ENCODE measurements at regions not wholly inside any gene's neighbourhood (a gene's known extent, or its start where the extent isn't known, plus 50 kb on each side); places are given as distances from the start of the nearest gene placed in this dataset.
A peak's percentile ranks its signal among the peaks of the same experiment; 100 is the strongest.

GRCh38 chr6:22027040-22027725 lies 269.7 kb downstream of the PRL start:
- no peak for DNase-seq (ENCODE audit: low read depth)

- no peak for DNase-seq (ENCODE audit: low read depth)
Observed at GRCh38 chr6:22028403-22029090, 268.3 kb downstream of the PRL start.

- peak; percentile 24 for DNase-seq (ENCODE audit: low read depth)
Observed at GRCh38 chr6:22029171-22029570, 267.7 kb downstream of the PRL start.

- no peak for DNase-seq (ENCODE audit: low read depth)
Observed at GRCh38 chr6:22030730-22031619, 265.9 kb downstream of the PRL start.

GRCh38 chr6:22035690-22036089 lies 261.1 kb downstream of the PRL start:
- DNase-seq (ENCODE audit: low read depth): no peak

GRCh38 chr6:22036275-22036674 lies 260.6 kb downstream of the PRL start:
- DNase-seq (ENCODE audit: low read depth): peak; percentile 58

- no peak for DNase-seq (ENCODE audit: low read depth)
Observed at GRCh38 chr6:22036699-22037098, 260.1 kb downstream of the PRL start.

- peak; percentile 71 for DNase-seq (ENCODE audit: low read depth)
Observed at GRCh38 chr6:22041797-22042480, 254.9 kb downstream of the PRL start.

- DNase-seq (ENCODE audit: low read depth): no peak
Observed at GRCh38 chr6:22042706-22043105, 254.1 kb downstream of the PRL start.

GRCh38 chr6:22043284-22043962 lies 253.4 kb downstream of the PRL start:
- no peak for DNase-seq (ENCODE audit: low read depth)

GRCh38 chr6:22045261-22045912 lies 251.4 kb downstream of the PRL start:
- no peak for DNase-seq (ENCODE audit: low read depth)

- peak; percentile 65 for DNase-seq (ENCODE audit: low read depth)
Observed at GRCh38 chr6:22049002-22049401, 247.8 kb downstream of the PRL start.

- no peak for DNase-seq (ENCODE audit: low read depth)
Observed at GRCh38 chr6:22053391-22053997, 243.3 kb downstream of the PRL start.

GRCh38 chr6:22056398-22056797 lies 240.4 kb downstream of the PRL start:
- no peak for DNase-seq (ENCODE audit: low read depth)

- DNase-seq (ENCODE audit: low read depth): peak; percentile 39
Observed at GRCh38 chr6:22057962-22058361, 238.9 kb downstream of the PRL start.

- no peak for DNase-seq (ENCODE audit: low read depth)
Observed at GRCh38 chr6:22059126-22059525, 237.7 kb downstream of the PRL start.

GRCh38 chr6:22059946-22060345 lies 236.9 kb downstream of the PRL start:
- no peak for DNase-seq (ENCODE audit: low read depth)

GRCh38 chr6:22062807-22063408 lies 233.9 kb downstream of the PRL start:
- DNase-seq (ENCODE audit: low read depth): no peak

GRCh38 chr6:22064558-22064957 lies 232.3 kb downstream of the PRL start:
- DNase-seq (ENCODE audit: low read depth): no peak

GRCh38 chr6:22067122-22067521 lies 229.7 kb downstream of the PRL start:
- no peak for DNase-seq (ENCODE audit: low read depth)
